Activated T-cell treated with anti-CD3 and anti-CD28 coated beads, Interleukin-2, amount 50 U/mL, for 24 hours (primary cell): ENCODE measurements at regions not wholly inside any gene's neighbourhood (a gene's known extent, or its start where the extent isn't known, plus 50 kb on each side); places are given as distances from the start of the nearest gene placed in this dataset.
"Not testable (repeated sequence)": the region's sequence is repeated elsewhere in the genome, so short reads cannot be mapped to it uniquely, and the experiment has no call there.

Experiments used
- DNase-seq: peaks from one replicate; pipeline ENCODE4 v3.0.0-alpha.2; 2020
- H3K27ac Mint-ChIP-seq: 2 replicates; pipeline ENCODE4 v1.8.0; 2020; ENCODE audit warnings: mild to moderate bottlenecking, mixed read lengths
- H3K27me3 Mint-ChIP-seq: 2 replicates; pipeline ENCODE4 v1.8.0; 2020; ENCODE audit warnings: mixed read lengths
- H3K36me3 Mint-ChIP-seq: 2 replicates; pipeline ENCODE4 v1.8.0; 2020; ENCODE audit warnings: low read depth, mixed read lengths
- H3K4me1 Mint-ChIP-seq: 2 replicates; pipeline ENCODE4 v1.8.0; 2020; ENCODE audit warnings: low read depth, mixed read lengths
- H3K4me3 Mint-ChIP-seq: 2 replicates; pipeline ENCODE4 v1.8.0; 2020; ENCODE audit warnings: mild to moderate bottlenecking, moderate library complexity, mixed read lengths
- H3K9me3 Mint-ChIP-seq: 2 replicates; pipeline ENCODE4 v1.8.0; 2020; ENCODE audit warnings: mixed read lengths

GRCh38 chr7:113548561-113548960, 370.2 kb downstream of the PPP1R3A start:
- Mint-ChIP-seq H3K27ac (no peak overlapping the region), H3K4me3 (no peak overlapping the region)

DNA sequence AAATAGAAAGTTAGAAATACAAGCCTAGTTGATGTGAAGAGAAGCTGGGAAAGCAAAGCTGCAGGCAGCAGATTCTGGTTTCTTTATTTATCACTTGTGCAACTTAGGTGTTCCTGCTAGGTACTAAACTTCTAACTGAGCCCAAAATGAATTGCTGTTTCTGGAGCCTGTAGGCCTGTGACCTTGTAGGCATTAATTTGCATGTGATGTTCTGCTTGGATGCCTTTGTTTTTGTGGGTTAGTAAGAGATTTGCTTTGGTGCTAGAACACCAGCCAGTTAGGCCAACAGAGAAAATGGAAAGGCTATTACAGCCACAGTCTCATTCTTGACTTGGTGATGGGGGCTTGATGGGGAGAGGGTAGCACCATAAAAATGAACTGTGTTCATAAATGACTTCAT, 370.7 kb downstream of the PPP1R3A start:
- H3K36me3 Mint-ChIP-seq = no peaks in the 10 kb centered on the region
- H3K4me1 Mint-ChIP-seq = no peaks in the 10 kb centered on the region
- H3K9me3 Mint-ChIP-seq = no peaks in the 10 kb centered on the region
- H3K27ac Mint-ChIP-seq = no peak overlapping the region
- no peak overlapping the region for H3K4me3 Mint-ChIP-seq
- no peak for DNase-seq
- H3K27me3 Mint-ChIP-seq = no peaks in the 10 kb centered on the region

More at GRCh38 chr7:113548561-113548960, 370.2 kb downstream of the PPP1R3A start:
- Mint-ChIP-seq H3K4me1 (no peaks in the 10 kb centered on the region), H3K36me3 (no peaks in the 10 kb centered on the region), H3K9me3 (peaks cover 2% of the 10 kb centered on the region), H3K27me3 (no peaks in the 10 kb centered on the region)
- DNase-seq = no peak

GRCh38 chr7:113521468-113521867, 397.3 kb downstream of the PPP1R3A start:
- no peak overlapping the region for H3K27ac Mint-ChIP-seq
- H3K4me1 Mint-ChIP-seq = no peaks in the 10 kb centered on the region
- H3K27me3 Mint-ChIP-seq = no peaks in the 10 kb centered on the region
- no peak overlapping the region for H3K4me3 Mint-ChIP-seq
- H3K36me3 Mint-ChIP-seq = no peaks in the 10 kb centered on the region
- no peak for DNase-seq
- peaks cover 9% of the 10 kb centered on the region for H3K9me3 Mint-ChIP-seq

GRCh38 chr7:113519472-113519871, 399.3 kb downstream of the PPP1R3A start:
- Mint-ChIP-seq H3K4me1 (no peaks in the 10 kb centered on the region), H3K36me3 (no peaks in the 10 kb centered on the region), H3K9me3 (peaks cover 6% of the 10 kb centered on the region), H3K27me3 (no peaks in the 10 kb centered on the region), H3K4me3 (no peak overlapping the region), H3K27ac (no peak overlapping the region)
- DNase-seq = no peak

DNA sequence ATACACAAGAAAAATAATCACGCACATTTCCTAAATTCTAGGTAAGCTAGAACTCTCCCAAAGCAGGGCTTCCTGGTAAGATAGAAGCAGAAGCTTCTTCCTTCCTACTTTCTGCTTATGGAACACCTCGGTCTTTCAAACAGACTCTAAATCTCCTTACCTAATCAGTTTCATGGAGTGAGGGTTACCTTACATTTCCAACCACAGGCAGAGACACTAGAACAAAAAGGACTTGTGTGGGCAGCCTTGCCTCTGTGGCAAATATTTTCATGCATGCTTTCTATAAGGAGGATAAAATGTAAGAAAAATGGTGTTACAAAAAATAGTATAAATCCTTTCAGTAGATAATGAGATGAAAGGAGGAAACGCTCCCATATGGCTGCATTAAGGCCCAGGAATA, 386.3 kb upstream of the SMIM30 start:
- no peaks in the 10 kb centered on the region for H3K4me1 Mint-ChIP-seq
- H3K27me3 Mint-ChIP-seq = no peaks in the 10 kb centered on the region
- H3K27ac Mint-ChIP-seq = no peak overlapping the region
- H3K4me3 Mint-ChIP-seq = no peak overlapping the region
- no peaks in the 10 kb centered on the region for H3K36me3 Mint-ChIP-seq
- no peaks in the 10 kb centered on the region for H3K9me3 Mint-ChIP-seq
- DNase-seq = no peak

DNA sequence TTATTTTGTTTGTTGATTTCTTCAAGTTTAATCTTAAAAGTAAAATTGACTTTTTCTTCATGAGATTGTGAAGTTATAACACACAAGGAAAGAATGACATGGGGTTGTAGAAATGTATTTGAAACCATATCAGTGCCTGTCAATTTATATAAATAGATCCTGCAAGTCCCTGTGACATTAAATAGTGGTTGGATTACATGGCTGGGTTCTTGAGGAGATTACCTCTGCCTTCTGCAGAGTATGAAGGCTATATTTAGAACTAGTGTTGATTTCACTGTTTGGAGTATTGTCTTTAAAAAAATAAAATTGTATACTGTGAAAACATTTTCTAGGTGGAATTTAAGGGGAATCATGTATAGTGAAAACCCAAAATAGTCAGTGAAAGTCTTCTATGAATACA, 385.8 kb upstream of the SMIM30 start:
- H3K36me3 Mint-ChIP-seq = no peaks in the 10 kb centered on the region
- H3K4me1 Mint-ChIP-seq = no peaks in the 10 kb centered on the region
- H3K9me3 Mint-ChIP-seq = no peaks in the 10 kb centered on the region

GRCh38 chr7:113496586-113496985, 378.2 kb upstream of the SMIM30 start:
- H3K36me3 Mint-ChIP-seq, H3K9me3 Mint-ChIP-seq, H3K4me1 Mint-ChIP-seq, H3K27me3 Mint-ChIP-seq, DNase-seq, H3K4me3 Mint-ChIP-seq, H3K27ac Mint-ChIP-seq: not testable (repeated sequence)

More for the DNA sequence above, 385.8 kb upstream of the SMIM30 start:
- H3K27me3 Mint-ChIP-seq = no peaks in the 10 kb centered on the region
- no peak overlapping the region for H3K4me3 Mint-ChIP-seq
- DNase-seq = no peak
- no peak overlapping the region for H3K27ac Mint-ChIP-seq

GRCh38 chr7:113494797-113495566, 376.6 kb upstream of the SMIM30 start:
- H3K36me3 Mint-ChIP-seq, DNase-seq, H3K9me3 Mint-ChIP-seq, H3K4me3 Mint-ChIP-seq, H3K27me3 Mint-ChIP-seq, H3K4me1 Mint-ChIP-seq, H3K27ac Mint-ChIP-seq: not testable (repeated sequence)

DNA sequence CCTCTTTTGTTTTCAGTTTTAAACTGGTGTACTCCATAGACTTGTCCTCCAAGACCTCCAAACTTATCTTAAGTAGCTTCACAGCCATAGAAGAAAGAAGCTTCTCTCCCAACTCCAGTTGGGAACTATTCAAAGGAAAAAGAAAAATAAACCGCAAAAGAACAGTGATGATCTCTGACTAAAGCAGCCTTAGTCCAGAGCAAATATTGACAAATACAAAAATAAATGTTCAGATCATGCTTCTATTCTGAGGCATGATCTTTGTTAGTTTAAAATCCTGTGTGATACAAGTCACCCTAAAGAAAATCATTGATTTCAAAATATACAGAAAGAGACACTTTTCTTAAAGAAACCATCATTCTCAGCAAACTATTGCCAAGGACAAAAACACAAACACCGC, 373.0 kb upstream of the SMIM30 start:
- DNase-seq = no peak
- H3K27ac Mint-ChIP-seq = no peak overlapping the region
- no peaks in the 10 kb centered on the region for H3K4me1 Mint-ChIP-seq
- no peak overlapping the region for H3K4me3 Mint-ChIP-seq
- H3K36me3 Mint-ChIP-seq = no peaks in the 10 kb centered on the region
- H3K9me3 Mint-ChIP-seq = peaks cover 5% of the 10 kb centered on the region
- H3K27me3 Mint-ChIP-seq = no peaks in the 10 kb centered on the region

DNA sequence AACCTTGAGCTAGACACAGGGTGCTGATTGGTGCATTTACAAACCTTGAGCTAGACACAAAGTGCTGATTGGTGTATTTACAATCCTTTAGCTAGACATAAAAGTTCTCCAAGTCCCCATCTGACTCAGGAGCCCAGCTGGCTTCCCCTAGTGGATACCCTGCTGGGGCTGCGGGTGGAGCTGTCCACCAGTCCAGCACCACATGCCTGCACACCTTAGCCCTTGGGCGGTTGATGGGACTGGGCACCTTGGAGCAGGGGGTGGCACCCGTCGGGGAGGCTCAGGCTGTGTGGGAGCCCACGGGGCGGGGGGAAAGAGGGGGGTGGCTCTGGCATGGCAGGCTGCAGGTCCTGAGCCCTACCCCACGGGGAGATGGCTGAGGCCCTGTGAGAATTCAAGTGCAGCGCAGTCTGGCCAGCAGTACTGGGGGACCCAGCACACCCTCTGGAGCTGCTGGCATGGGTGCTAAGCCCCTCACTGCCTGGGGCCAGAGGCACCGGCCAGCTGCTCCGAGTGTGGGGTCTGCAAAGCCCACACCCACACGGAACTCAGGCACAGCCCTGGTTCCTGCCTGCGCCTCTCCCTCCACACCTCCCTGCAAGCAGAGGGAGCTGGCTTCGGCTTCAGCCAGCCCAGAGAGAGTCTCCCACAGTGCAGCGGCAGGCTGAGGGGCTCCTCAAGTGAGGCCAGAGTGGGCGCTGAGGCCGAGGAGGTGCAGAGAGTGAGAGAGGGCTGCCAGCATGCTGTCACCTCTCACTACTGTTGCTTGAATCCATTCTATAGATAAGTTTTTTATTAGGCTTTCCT, 369.8 kb upstream of the SMIM30 start:
- no peaks in the 10 kb centered on the region for H3K36me3 Mint-ChIP-seq
- H3K4me1 Mint-ChIP-seq = no peaks in the 10 kb centered on the region
- no peak overlapping the region for H3K27ac Mint-ChIP-seq
- no peaks in the 10 kb centered on the region for H3K27me3 Mint-ChIP-seq
- H3K9me3 Mint-ChIP-seq = peaks cover 5% of the 10 kb centered on the region
- DNase-seq = no peak
- H3K4me3 Mint-ChIP-seq = no peak overlapping the region

DNA sequence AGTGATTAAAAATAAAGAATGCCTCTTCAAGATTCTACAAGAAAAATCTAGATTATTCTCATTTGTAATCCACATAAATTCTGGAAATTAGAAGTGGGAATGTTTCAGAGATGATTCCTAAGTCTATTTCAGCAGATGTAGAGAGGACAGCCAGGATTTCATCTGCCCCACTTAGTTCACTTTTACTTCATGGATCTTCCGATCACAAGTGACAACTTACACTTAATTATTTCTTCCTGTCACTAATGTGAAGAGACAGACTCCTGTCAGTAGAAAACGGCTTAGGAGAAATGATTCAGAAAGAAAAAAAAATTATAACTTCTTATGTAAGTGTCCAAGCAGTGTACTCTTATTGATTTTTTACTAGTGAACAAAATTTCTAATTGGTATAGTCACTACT, 368.2 kb upstream of the SMIM30 start:
- H3K4me3 Mint-ChIP-seq = no peak overlapping the region

DNA sequence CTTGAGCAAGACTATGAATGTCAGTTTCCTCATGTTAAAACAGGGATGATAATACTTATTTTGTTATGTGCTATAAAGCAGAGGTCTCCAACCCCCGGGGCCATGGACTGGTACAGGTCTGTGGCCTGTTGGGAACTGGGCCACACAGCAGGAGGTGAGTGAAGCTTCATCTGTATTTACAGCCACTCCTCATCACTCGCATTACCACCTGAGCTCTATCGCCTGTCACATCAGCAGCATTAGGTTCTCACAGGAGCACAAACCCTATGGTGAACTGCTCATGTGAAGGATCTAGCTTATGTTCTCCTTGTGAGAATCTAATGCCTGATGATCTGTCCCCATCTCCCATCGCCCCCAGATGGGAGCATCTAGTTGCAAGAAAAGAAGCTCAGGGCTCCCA, 365.3 kb upstream of the SMIM30 start:
- no peak for DNase-seq
- Mint-ChIP-seq H3K9me3 (peaks cover 9% of the 10 kb centered on the region), H3K36me3 (no peaks in the 10 kb centered on the region), H3K4me1 (no peaks in the 10 kb centered on the region), H3K4me3 (no peak overlapping the region), H3K27me3 (no peaks in the 10 kb centered on the region), H3K27ac (no peak overlapping the region)

More for the DNA sequence above, 368.2 kb upstream of the SMIM30 start:
- no peaks in the 10 kb centered on the region for H3K27me3 Mint-ChIP-seq
- DNase-seq = no peak
- H3K4me1 Mint-ChIP-seq = no peaks in the 10 kb centered on the region
- H3K9me3 Mint-ChIP-seq = peaks cover 5% of the 10 kb centered on the region
- no peaks in the 10 kb centered on the region for H3K36me3 Mint-ChIP-seq
- H3K27ac Mint-ChIP-seq = no peak overlapping the region

GRCh38 chr7:113480537-113480936, 362.2 kb upstream of the SMIM30 start:
- Mint-ChIP-seq H3K27me3 (no peaks in the 10 kb centered on the region), H3K4me1 (no peaks in the 10 kb centered on the region), H3K4me3 (no peak overlapping the region), H3K9me3 (peaks cover 4% of the 10 kb centered on the region), H3K27ac (no peak overlapping the region), H3K36me3 (no peaks in the 10 kb centered on the region)
- no peak for DNase-seq

GRCh38 chr7:113464096-113464855, 345.9 kb upstream of the SMIM30 start:
- Mint-ChIP-seq H3K36me3 (no peaks in the 10 kb centered on the region), H3K27me3 (no peaks in the 10 kb centered on the region), H3K27ac (no peak overlapping the region), H3K4me1 (no peaks in the 10 kb centered on the region), H3K4me3 (no peak overlapping the region), H3K9me3 (peaks cover 6% of the 10 kb centered on the region)
- DNase-seq = no peak

DNA sequence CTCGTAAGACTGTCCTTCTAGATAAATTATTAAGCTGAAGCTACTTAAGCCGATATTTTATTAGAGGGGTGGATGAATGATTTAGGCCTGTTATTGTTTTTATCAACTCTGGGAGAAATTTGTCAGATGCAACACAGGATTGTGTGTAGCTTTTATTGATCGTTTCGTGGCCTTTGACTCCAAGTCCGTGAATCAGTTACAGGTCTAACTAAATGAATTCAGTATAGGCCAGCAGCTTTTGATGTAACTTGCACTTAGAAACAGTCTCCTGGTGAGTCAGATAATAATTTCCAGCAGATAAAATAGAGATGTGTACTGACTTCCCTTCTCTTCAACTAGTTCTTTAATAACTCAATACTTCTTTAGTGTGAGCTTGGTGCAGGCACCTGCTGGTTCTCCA, 341.7 kb upstream of the SMIM30 start:
- Mint-ChIP-seq H3K4me1 (no peaks in the 10 kb centered on the region), H3K27ac (no peak overlapping the region), H3K27me3 (no peaks in the 10 kb centered on the region), H3K4me3 (no peak overlapping the region), H3K36me3 (no peaks in the 10 kb centered on the region), H3K9me3 (no peaks in the 10 kb centered on the region)
- DNase-seq = no peak
